HepG2 (cell line): ENCODE measurements at regions not wholly inside any gene's neighbourhood (a gene's known extent, or its start where the extent isn't known, plus 50 kb on each side); places are given as distances from the start of the nearest gene placed in this dataset.

Source experiments
- ATAC-seq: fragments of 200-7000 bp; cut with Tn5 transposase; 3 replicates; pipeline ENCODE4 v1.9.1; 2020; ENCODE audit warnings: mild to moderate bottlenecking, moderate library complexity
- BruUV-seq: library from RNA; stranded (reverse); fragments of 400-500 nt; replicated peaks from 2 replicates; lab custom pipeline; 2021; lab: Mats Ljungman, UMichigan
- CTCF ChIA-PET: fragments of 300-600 bp; formaldehyde crosslinking; extraction: SDS; loops from one replicate; lab custom pipeline; 2021; ENCODE audit warnings: low total read pairs, inconsistent platforms, low intra/inter-chr PET ratio; lab: Yijun Ruan, JAX
- POLR2A ChIA-PET: fragments of 350-600 bp; sonication (Branson Sonifier 250); formaldehyde crosslinking; loops from one replicate; lab custom pipeline; 2020; ENCODE audit warnings: antibody characterized with exemption, inconsistent platforms; lab: Yijun Ruan, JAX
- DNase-seq: peaks from one replicate; pipeline ENCODE4 v3.0.0-alpha.2; 2015; ENCODE audit warnings: low spot score
- FAIRE-seq: peaks from 3 replicates; lab custom pipeline; 2011; peaks lifted over from hg19 to GRCh38; lab: Jason Lieb, UNC
- H2AFZ ChIP-seq: one replicate; pipeline ENCODE4 v1.6.1; 2011; ENCODE audit warnings: low read length, inconsistent platforms
- H3K27ac ChIP-seq: fragments of 300-600 bp; 3 replicates; pipeline ENCODE4 v1.8.0; 2011; ENCODE audit warnings: mixed run types, mild to moderate bottlenecking, mixed read lengths, low read length, inconsistent platforms; ENCODE audit not compliant: insufficient read depth; ENCODE audit errors: extremely low read length
- H3K27me3 ChIP-seq, 2 experiments: fragments of 200-600 bp in 1 of 2; 2 replicates in 1 of 2; 3 replicates in 1 of 2; pipeline versions ENCODE4 v1.6.0 to v1.8.0; 2011; ENCODE audit warnings: low read length in 2 of 2, mild to moderate bottlenecking in 2 of 2, moderate library complexity in 2 of 2, inconsistent platforms in 1 of 2; ENCODE audit not compliant: insufficient read depth in 2 of 2, control insufficient read depth in 1 of 2
- H3K36me3 ChIP-seq, 2 experiments: fragments of 200-600 bp in 1 of 2; replicated peaks in 1 of 2; 2 replicates in 1 of 2; 3 replicates in 1 of 2; pipeline versions ENCODE4 v1.5.1 to v1.8.0; 2011; ENCODE audit warnings: low read length in 2 of 2, inconsistent platforms in 1 of 2; ENCODE audit not compliant: insufficient read depth in 2 of 2, control insufficient read depth in 1 of 2
- H3K4me1 ChIP-seq: 2 replicates; pipeline ENCODE4 v1.5.1; 2012; ENCODE audit warnings: low read length, inconsistent platforms; ENCODE audit not compliant: insufficient read depth
- H3K4me2 ChIP-seq: 2 replicates; pipeline ENCODE4 v1.6.0; 2011; ENCODE audit warnings: low read depth, low read length, inconsistent platforms
- H3K4me3 ChIP-seq, 3 experiments: fragments of 200-600 bp in 1 of 3; sonication (generic), shearing (Covaris generic) in 1 of 3; replicated peaks in 1 of 3; 2 replicates each; pipeline ENCODE4 v1.5.1; 2011 to 2016; ENCODE audit warnings: low read length in 3 of 3, inconsistent platforms in 2 of 3, low read depth in 2 of 3, mild to moderate bottlenecking in 2 of 3, control low read depth in 1 of 3, mixed read lengths in 1 of 3; ENCODE audit not compliant: insufficient read depth in 1 of 3
- H3K79me2 ChIP-seq: one replicate; pipeline ENCODE4 v1.6.1; 2011; ENCODE audit warnings: low read length, inconsistent platforms; ENCODE audit not compliant: insufficient read depth
- H3K9ac ChIP-seq: 2 replicates; pipeline ENCODE4 v1.6.0; 2011; ENCODE audit warnings: mild to moderate bottlenecking, low read depth, low read length, inconsistent platforms; ENCODE audit not compliant: insufficient read depth
- H3K9me3 ChIP-seq: 2 replicates; pipeline ENCODE4 v1.5.1; 2012; ENCODE audit warnings: mild to moderate bottlenecking, low read length
- H4K20me1 ChIP-seq: 2 replicates; pipeline ENCODE4 v1.6.0; 2011; ENCODE audit warnings: inconsistent platforms, mild to moderate bottlenecking, low read length, moderate library complexity; ENCODE audit not compliant: insufficient read depth
- BHLHE40 ChIP-seq: IDR thresholded peaks from 2 replicates; pipeline ENCODE4 v1.6.1; 2011; ENCODE audit warnings: low read length, improper control_type of control experiment
- HNRNPH1 ChIP-seq: fragments of 200-400 bp; formaldehyde crosslinking; optimal IDR thresholded peaks from 2 replicates; pipeline ENCODE3; 2017; ENCODE audit warnings: mild to moderate bottlenecking, low read depth, low read length
- MAF1 ChIP-seq: sonication (generic); formaldehyde crosslinking; IDR thresholded peaks from 2 replicates; pipeline ENCODE4 v1.5.0; 2020; ENCODE audit warnings: missing genetic modification reagents, borderline replicate concordance
- ONECUT2 ChIP-seq: sonication (generic); formaldehyde crosslinking; IDR thresholded peaks from 2 replicates; pipeline ENCODE4 v1.4.0; 2020; ENCODE audit warnings: missing genetic modification reagents
- PRPF4 ChIP-seq: fragments of 200-400 bp; formaldehyde crosslinking; IDR thresholded peaks from 2 replicates; pipeline ENCODE4 v1.6.1; 2016; ENCODE audit warnings: low read length, low read depth; ENCODE audit not compliant: poor library complexity, severe bottlenecking
- RCOR2 ChIP-seq: IDR thresholded peaks from 2 replicates; pipeline ENCODE4 v1.6.1; 2016; ENCODE audit warnings: missing biosample characterization, missing genetic modification reagents
- WGBS: methylation state at CpG from one replicate; pipeline ENCODE4 v1.1.6; 2017; ENCODE audit warnings: low lambda C conversion rate; 5-methylcytosine and 5-hydroxymethylcytosine counted together
- in situ Hi-C: cut with HindIII; loops from 2 replicates; pipeline ENCODE4 v1.10.0; 2017; ENCODE audit warnings: low pct_unique_long_range_greater_than_20kb; ENCODE audit not compliant: extremely low pct_ligation_motif_present
- intact Hi-C: fragments of 100-400 bp; cut with micrococcal nuclease; formaldehyde crosslinking; loops from one replicate; pipeline ENCODE4 v1.10.0; 2022; ENCODE audit not compliant: unreplicated experiment
- TF ChIP-seq, protein P1 (sequence below): sonication (generic); formaldehyde crosslinking; IDR thresholded peaks from 2 replicates; pipeline ENCODE4 v1.9.0; 2021; ENCODE audit warnings: missing genetic modification reagents, borderline replicate concordance

DNA sequence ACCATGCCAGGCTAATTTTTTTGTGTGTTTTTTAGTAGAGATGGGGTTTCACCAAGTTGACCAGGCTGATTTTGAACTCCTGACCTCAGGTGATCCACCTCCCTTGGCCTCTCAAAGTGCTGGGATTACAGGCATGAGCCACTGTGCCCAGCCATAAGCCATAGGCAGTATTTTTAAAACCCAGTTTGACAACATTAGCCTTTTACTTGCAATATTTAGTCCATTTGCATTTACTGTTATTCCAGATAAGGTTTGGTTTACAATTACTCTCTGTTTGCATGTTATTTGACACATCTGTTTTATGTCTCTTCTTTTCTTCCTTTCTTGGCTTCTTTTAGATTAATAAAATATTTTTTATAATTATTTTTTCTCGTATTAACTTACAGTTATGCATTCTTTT lies 83.6 kb upstream of the EPHB3 start:
- H3K9ac ChIP-seq: no peak overlapping the region
- no peak for FAIRE-seq
- intact Hi-C loops (no loop called here), in situ Hi-C loops (no loop called here)
- H3K79me2 ChIP-seq: no peaks in the 10 kb centered on the region
- H4K20me1 ChIP-seq: no peaks in the 10 kb centered on the region
- DNase-seq: no peak
- no peak overlapping the region for H2AFZ ChIP-seq
- H3K36me3 ChIP-seq: no peaks in the 10 kb centered on the region
- no peak for ATAC-seq
- TF ChIP-seq HNRNPH1 (no peak), RCOR2 (CRISPR knock-in tag) (no peak), PRPF4 (no peak), MAF1 (CRISPR knock-in tag) (no peak)
- TF ChIP-seq, protein P1, sequence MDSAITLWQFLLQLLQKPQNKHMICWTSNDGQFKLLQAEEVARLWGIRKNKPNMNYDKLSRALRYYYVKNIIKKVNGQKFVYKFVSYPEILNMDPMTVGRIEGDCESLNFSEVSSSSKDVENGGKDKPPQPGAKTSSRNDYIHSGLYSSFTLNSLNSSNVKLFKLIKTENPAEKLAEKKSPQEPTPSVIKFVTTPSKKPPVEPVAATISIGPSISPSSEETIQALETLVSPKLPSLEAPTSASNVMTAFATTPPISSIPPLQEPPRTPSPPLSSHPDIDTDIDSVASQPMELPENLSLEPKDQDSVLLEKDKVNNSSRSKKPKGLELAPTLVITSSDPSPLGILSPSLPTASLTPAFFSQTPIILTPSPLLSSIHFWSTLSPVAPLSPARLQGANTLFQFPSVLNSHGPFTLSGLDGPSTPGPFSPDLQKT (CRISPR knock-in tag): no peak
- no peak overlapping the region for H3K27ac ChIP-seq
- POLR2A ChIA-PET: no interaction called here
- WGBS: 0% methylated on average over 1 of the region's 1 CpG
- no peak overlapping the region for H3K4me3 ChIP-seq
- CTCF ChIA-PET: no interaction called here
- H3K27me3 ChIP-seq: peaks cover 0 to 34% of the 10 kb centered on the region in 2 experiments; a peak in 4 of 5 replicates
- H3K9me3 ChIP-seq: no peaks in the 10 kb centered on the region
- no peak overlapping the region for H3K4me2 ChIP-seq
- BruUV-seq: no TSS peak
- H3K4me1 ChIP-seq: no peaks in the 10 kb centered on the region

DNA sequence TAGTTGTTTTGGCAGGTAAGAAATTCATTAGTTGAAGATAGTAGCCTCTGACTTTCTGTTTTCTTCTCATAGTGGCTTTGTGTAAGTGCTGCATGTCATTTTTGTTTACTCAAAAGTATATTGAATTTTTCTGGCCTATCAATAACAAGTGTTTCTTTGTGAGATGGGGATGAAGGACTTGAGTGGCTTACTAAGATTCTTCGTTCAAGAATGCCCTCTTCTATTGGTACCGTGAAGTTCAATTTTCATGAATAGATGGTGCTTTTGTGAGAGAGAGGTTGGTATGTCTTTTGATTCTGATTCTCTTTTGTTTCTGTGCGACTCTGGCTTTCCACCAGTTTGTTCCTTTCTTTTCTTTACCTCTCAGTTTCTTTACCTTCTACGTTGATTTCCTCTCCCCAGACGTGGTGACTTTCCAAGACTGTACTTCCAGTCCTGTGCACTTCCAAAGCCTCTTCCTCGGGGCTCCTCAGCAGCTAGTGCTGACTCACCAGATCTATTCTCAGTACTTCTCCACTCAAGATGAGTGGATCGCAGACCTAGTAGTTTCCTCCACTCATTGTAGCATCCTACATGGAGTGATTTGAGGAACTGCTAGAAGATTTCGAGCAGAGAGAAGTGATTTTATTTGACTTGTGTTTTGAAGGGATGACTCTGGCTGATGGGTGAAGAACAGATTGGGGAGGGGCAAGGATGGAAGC lies 82.0 kb upstream of the EPHB3 start:
- POLR2A ChIA-PET: no interaction called here
- FAIRE-seq (no peak), ATAC-seq (no peak), DNase-seq (no peak)
- in situ Hi-C loops: no loop called here
- Histone ChIP-seq H3K36me3 (no peaks in the 10 kb centered on the region), H3K9ac (no peak overlapping the region), H4K20me1 (no peaks in the 10 kb centered on the region), H3K79me2 (no peaks in the 10 kb centered on the region), H3K9me3 (no peaks in the 10 kb centered on the region), H3K4me3 (no peak overlapping the region), H3K4me2 (no peak overlapping the region), H2AFZ (no peak overlapping the region), H3K27ac (no peak overlapping the region), H3K27me3 (peaks cover 0 to 22% of the 10 kb centered on the region in 2 experiments; a peak in 4 of 5 replicates), H3K4me1 (no peaks in the 10 kb centered on the region)
- WGBS: 17% methylated on average over 8 of the region's 8 CpGs
- CTCF ChIA-PET: no interaction called here
- intact Hi-C loops: no loop called here
- TF ChIP-seq ONECUT2 (CRISPR knock-in tag): no peak
- TF ChIP-seq BHLHE40: no peak
- BruUV-seq: no TSS peak
